GM10248 (cell line): ENCODE measurements at regions not wholly inside any gene's neighbourhood (a gene's known extent, or its start where the extent isn't known, plus 50 kb on each side); places are given as distances from the start of the nearest gene placed in this dataset.

Experiments
- CTCF ChIA-PET: fragments of 300-600 bp; sonication (Branson Sonifier 250); formaldehyde crosslinking; extraction: SDS; loops from one replicate; lab custom pipeline; 2021; ENCODE audit warnings: antibody characterized with exemption; lab: Yijun Ruan, JAX
- POLR2A ChIA-PET: fragments of 350-650 bp; sonication (Branson Sonifier 250); formaldehyde crosslinking; extraction: SDS; loops from one replicate; lab custom pipeline; 2020; ENCODE audit warnings: antibody characterized with exemption; lab: Yijun Ruan, JAX
- DNase-seq: peaks from one replicate; pipeline ENCODE4 v3.0.0; 2012; ENCODE audit errors: extremely low spot score
- CTCF ChIP-seq: IDR thresholded peaks from 2 replicates; pipeline ENCODE4 v1.5.1; 2012; ENCODE audit warnings: mild to moderate bottlenecking, low read depth; ENCODE audit errors: extremely low read depth, missing control alignments, control extremely low read depth

- POLR2A ChIA-PET = no interaction called here
- no peak for DNase-seq
- no peak for TF ChIP-seq CTCF
- CTCF ChIA-PET = no interaction called here
Observed at GRCh38 chr11:131077340-131077739, 161.1 kb upstream of the SNX19 start.

- no peak for DNase-seq
- CTCF ChIA-PET = interaction anchor here (2.2 kb wide), 1 partner anchor 14 kb away, joined by 13 read pairs; no protein-coding TSS in a partner anchor
- POLR2A ChIA-PET = no interaction called here
- TF ChIP-seq CTCF = no peak
Observed at GRCh38 chr11:131079036-131079435, 162.8 kb upstream of the SNX19 start.

GRCh38 chr11:131089727-131090245, 173.5 kb upstream of the SNX19 start:
- ChIA-PET POLR2A (no interaction called here), CTCF (interaction anchor here (1.3 kb wide), 1 partner anchor 25 kb away, joined by 4 read pairs; no protein-coding TSS in a partner anchor)
- TF ChIP-seq CTCF = no peak
- DNase-seq = no peak

GRCh38 chr11:131092469-131092868, 176.2 kb upstream of the SNX19 start:
- no peak for TF ChIP-seq CTCF
- POLR2A ChIA-PET = no interaction called here
- no peak for DNase-seq
- CTCF ChIA-PET = interaction anchor here (1.1 to 2.0 kb wide), 3 partner anchors 15 to 28 kb away, joined by 3 to 7 read pairs (median 4); no protein-coding TSS in a partner anchor

GRCh38 chr11:131094827-131095226, 178.5 kb upstream of the SNX19 start:
- POLR2A ChIA-PET = no interaction called here
- CTCF ChIA-PET = interaction anchor here (1.2 to 2.2 kb wide), 2 partner anchors 9 to 123 kb away, joined by 3 to 6 read pairs; no protein-coding TSS in a partner anchor
- no peak for TF ChIP-seq CTCF
- no peak for DNase-seq

GRCh38 chr11:131095511-131096185, 179.4 kb upstream of the SNX19 start:
- no peak for DNase-seq
- ChIA-PET CTCF (interaction anchor here (1.2 to 2.2 kb wide), 3 partner anchors 8 to 122 kb away, joined by 3 to 8 read pairs (median 6); no protein-coding TSS in a partner anchor), POLR2A (no interaction called here)
- no peak for TF ChIP-seq CTCF
